H1 (cell line): ENCODE measurements at regions not wholly inside any gene's neighbourhood (a gene's known extent, or its start where the extent isn't known, plus 50 kb on each side); places are given as distances from the start of the nearest gene placed in this dataset.

Experiments
- CTCF ChIA-PET: fragments of 300-600 bp; sonication (Branson Sonifier 250); formaldehyde crosslinking; loops from one replicate; lab custom pipeline; 2021; ENCODE audit not compliant: partially characterized antibody; lab: Charles Lee
- POLR2A ChIA-PET: fragments of 300-600 bp; sonication (Branson Sonifier 250); formaldehyde crosslinking; loops from one replicate; lab custom pipeline; 2021; ENCODE audit warnings: inconsistent platforms; ENCODE audit not compliant: partially characterized antibody; lab: Charles Lee
- DNase-seq, 2 experiments: peaks; one replicate each; pipeline versions ENCODE4 v3.0.0 to v3.0.0-alpha.2; 2010 to 2022; ENCODE audit warnings: low spot score in 2 of 2, low read depth in 1 of 2, mixed read lengths in 1 of 2
- FAIRE-seq: peaks from 2 replicates; lab custom pipeline; 2011; peaks lifted over from hg19 to GRCh38; lab: Jason Lieb, UNC
- H2AFZ ChIP-seq: 2 replicates; pipeline ENCODE4 v1.8.1; 2012; ENCODE audit warnings: low read length, inconsistent platforms
- H2AK5ac ChIP-seq: 2 replicates; pipeline ENCODE4 v1.6.1; 2013; ENCODE audit warnings: low read depth, low read length
- H2BK120ac ChIP-seq: replicated peaks from 2 replicates; pipeline ENCODE3; 2013; ENCODE audit warnings: low read depth, low read length, inconsistent platforms
- H2BK12ac ChIP-seq: 2 replicates; pipeline ENCODE4 v1.6.1; 2013; ENCODE audit warnings: low read depth, low read length
- H2BK15ac ChIP-seq: 2 replicates; pipeline ENCODE4 v1.6.1; 2013; ENCODE audit warnings: low read length
- H2BK20ac ChIP-seq: 2 replicates; pipeline ENCODE4 v1.6.1; 2013; ENCODE audit warnings: low read length
- H2BK5ac ChIP-seq: 2 replicates; pipeline ENCODE4 v1.6.1; 2013; ENCODE audit warnings: low read depth, low read length
- H3K14ac ChIP-seq: 2 replicates; pipeline ENCODE4 v1.6.1; 2013; ENCODE audit warnings: inconsistent platforms; ENCODE audit not compliant: insufficient read length
- H3K18ac ChIP-seq: 2 replicates; pipeline ENCODE4 v1.6.1; 2013; ENCODE audit warnings: low read length; ENCODE audit errors: extremely low read depth
- H3K23ac ChIP-seq: 2 replicates; pipeline ENCODE4 v1.6.1; 2013; ENCODE audit warnings: inconsistent platforms; ENCODE audit not compliant: insufficient read length
- H3K23me2 ChIP-seq: 2 replicates; pipeline ENCODE4 v1.6.1; 2013; ENCODE audit warnings: low read depth, low read length
- H3K27ac ChIP-seq: 2 replicates; pipeline ENCODE4 v1.6.1; 2011; ENCODE audit warnings: low read depth, low read length, inconsistent platforms
- H3K27me3 ChIP-seq, 4 experiments: replicated peaks in 1 of 4; 1 replicate in 1 of 4; 2 replicates in 3 of 4; pipeline versions ENCODE4 v1.6.1 to v1.8.1; 2011 to 2013; ENCODE audit warnings: low read length in 3 of 4, mild to moderate bottlenecking in 3 of 4, inconsistent platforms in 2 of 4, mixed read lengths in 2 of 4, moderate library complexity in 1 of 4; ENCODE audit not compliant: control insufficient read depth in 3 of 4, insufficient read depth in 3 of 4; ENCODE audit errors: extremely low read depth in 1 of 4
- H3K36me3 ChIP-seq, 4 experiments: 2 replicates each; pipeline versions ENCODE4 v1.6.1 to v1.8.1; 2011 to 2013; ENCODE audit warnings: mild to moderate bottlenecking in 4 of 4, low read length in 3 of 4, moderate library complexity in 2 of 4, control low read depth in 1 of 4, inconsistent platforms in 1 of 4; ENCODE audit not compliant: insufficient read depth in 4 of 4, control insufficient read depth in 2 of 4
- H3K4ac ChIP-seq: replicated peaks from 2 replicates; pipeline ENCODE3; 2013; ENCODE audit warnings: low read length, low read depth, mixed read lengths, inconsistent platforms; ENCODE audit not compliant: insufficient read length
- H3K4me1 ChIP-seq, 4 experiments: replicated peaks in 1 of 4; 1 replicate in 1 of 4; 2 replicates in 3 of 4; pipeline versions ENCODE4 v1.6.1 to v1.8.1; 2011 to 2013; ENCODE audit warnings: low read length in 3 of 4, inconsistent platforms in 2 of 4, mixed read lengths in 1 of 4; ENCODE audit not compliant: insufficient read depth in 4 of 4, control insufficient read depth in 3 of 4
- H3K4me2 ChIP-seq, 2 experiments: 2 replicates each; pipeline versions ENCODE4 v1.6.1 to v1.8.1; 2011 to 2013; ENCODE audit warnings: low read depth in 2 of 2, low read length in 2 of 2, control low read depth in 1 of 2, inconsistent platforms in 1 of 2, mild to moderate bottlenecking in 1 of 2; ENCODE audit not compliant: insufficient read depth in 1 of 2
- H3K4me3 ChIP-seq, 4 experiments: fragments of 200-600, 300-600 bp in 1 of 4; sonication (generic), shearing (Covaris generic), sonication (Bioruptor Twin) in 1 of 4; 2 replicates each; pipeline versions ENCODE4 v1.5.1 to v1.8.1; 2011 to 2016; ENCODE audit warnings: low read length in 4 of 4, low read depth in 3 of 4, control low read depth in 2 of 4, inconsistent platforms in 2 of 4, mild to moderate bottlenecking in 2 of 4, mixed read lengths in 1 of 4, moderate library complexity in 1 of 4; ENCODE audit not compliant: insufficient read depth in 2 of 4; ENCODE audit errors: extremely low read depth in 1 of 4
- H3K56ac ChIP-seq: replicated peaks from 2 replicates; pipeline ENCODE3; 2013; ENCODE audit warnings: low read depth, mild to moderate bottlenecking, mixed read lengths, low read length, inconsistent platforms; ENCODE audit not compliant: insufficient read length
- H3K79me1 ChIP-seq: 2 replicates; pipeline ENCODE4 v1.6.1; 2013; ENCODE audit warnings: low read depth, low read length, control low read depth
- H3K79me2 ChIP-seq, 2 experiments: 2 replicates each; pipeline versions ENCODE4 v1.6.1 to v1.8.1; 2012 to 2013; ENCODE audit warnings: low read length in 2 of 2, mild to moderate bottlenecking in 2 of 2, inconsistent platforms in 1 of 2; ENCODE audit not compliant: insufficient read depth in 2 of 2, control insufficient read depth in 1 of 2
- H3K9ac ChIP-seq, 4 experiments: replicated peaks in 1 of 4; 1 replicate in 1 of 4; 2 replicates in 3 of 4; pipeline versions ENCODE4 v1.6.1 to v1.8.1; 2011 to 2013; ENCODE audit warnings: low read depth in 3 of 4, low read length in 3 of 4, control low read depth in 2 of 4, mild to moderate bottlenecking in 2 of 4, moderate library complexity in 2 of 4, inconsistent platforms in 1 of 4; ENCODE audit errors: extremely low read depth in 1 of 4
- H3K9me3 ChIP-seq, 2 experiments: 2 replicates each; pipeline versions ENCODE4 v1.6.1 to v1.8.1; 2012 to 2013; ENCODE audit warnings: mild to moderate bottlenecking in 2 of 2, moderate library complexity in 2 of 2, control low read depth in 1 of 2, inconsistent platforms in 1 of 2, low read depth in 1 of 2, low read length in 1 of 2, mixed read lengths in 1 of 2; ENCODE audit not compliant: insufficient read depth in 2 of 2
- H4K20me1 ChIP-seq, 2 experiments: replicated peaks in 1 of 2; 2 replicates each; pipeline versions ENCODE3 to v1.8.1; 2011 to 2013; ENCODE audit warnings: inconsistent platforms in 2 of 2, low read length in 2 of 2, mild to moderate bottlenecking in 1 of 2; ENCODE audit not compliant: insufficient read depth in 2 of 2, control insufficient read depth in 1 of 2
- H4K5ac ChIP-seq: 2 replicates; pipeline ENCODE4 v1.6.1; 2013; ENCODE audit warnings: low read length, low read depth, mixed read lengths, inconsistent platforms; ENCODE audit not compliant: insufficient read length
- H4K8ac ChIP-seq: 2 replicates; pipeline ENCODE4 v1.8.0; 2013; ENCODE audit warnings: mild to moderate bottlenecking, moderate library complexity, low read length, inconsistent platforms; ENCODE audit not compliant: insufficient read depth; ENCODE audit errors: extremely low read depth
- H4K91ac ChIP-seq: replicated peaks from 2 replicates; pipeline ENCODE3; 2013; ENCODE audit warnings: low read length, mixed read lengths, inconsistent platforms; ENCODE audit not compliant: insufficient read length
- BACH1 ChIP-seq: IDR thresholded peaks from 2 replicates; pipeline ENCODE4 v1.6.1; 2012; ENCODE audit warnings: low read length, improper control_type of control experiment
- CTBP2 ChIP-seq: IDR thresholded peaks from 2 replicates; pipeline ENCODE4 v1.7.0; 2011; ENCODE audit warnings: borderline replicate concordance, mild to moderate bottlenecking, moderate library complexity, mixed read lengths, low read length; ENCODE audit not compliant: insufficient read depth, insufficient read length
- HDAC2 ChIP-seq, 2 experiments: fragments of 300-600 bp in 1 of 2; sonication (generic) in 1 of 2; IDR thresholded peaks; 2 replicates each; pipeline ENCODE4 v1.6.1; 2011 to 2012; ENCODE audit warnings: low read depth in 2 of 2, low read length in 2 of 2, mild to moderate bottlenecking in 2 of 2, moderate library complexity in 2 of 2, borderline replicate concordance in 1 of 2, inconsistent platforms in 1 of 2
- JUND ChIP-seq: IDR thresholded peaks from 2 replicates; pipeline ENCODE4 v1.6.1; 2011; ENCODE audit warnings: mild to moderate bottlenecking, improper control_type of control experiment, low read length
- KDM5A ChIP-seq: fragments of 200-600 bp; IDR thresholded peaks from 2 replicates; pipeline ENCODE4 v1.7.1; 2012; ENCODE audit warnings: mild to moderate bottlenecking, low read length, inconsistent platforms, mixed read lengths
- POU5F1 ChIP-seq: IDR thresholded peaks from 2 replicates; pipeline ENCODE4 v1.6.1; 2011; ENCODE audit warnings: low read depth, mild to moderate bottlenecking, low read length, moderate library complexity
- RFX5 ChIP-seq: IDR thresholded peaks from 2 replicates; pipeline ENCODE4 v1.6.1; 2011; ENCODE audit warnings: low read depth, low read length, improper control_type of control experiment, borderline replicate concordance
- RNF2 ChIP-seq: fragments of 200-900, 300-1000 bp; sonication (generic); IDR thresholded peaks from 2 replicates; pipeline ENCODE4 v1.7.1; 2016; ENCODE audit warnings: borderline replicate concordance, low read depth, mild to moderate bottlenecking, antibody characterized with exemption, low read length; ENCODE audit not compliant: poor library complexity, severe bottlenecking; ENCODE audit errors: missing control alignments
- RXRA ChIP-seq: IDR thresholded peaks from 2 replicates; pipeline ENCODE4 v1.6.1; 2011; ENCODE audit warnings: low read depth, mild to moderate bottlenecking, low read length, moderate library complexity; ENCODE audit not compliant: insufficient read depth
- SP1 ChIP-seq: IDR thresholded peaks from 2 replicates; pipeline ENCODE4 v1.6.1; 2011; ENCODE audit warnings: low read depth, low read length
- SP2 ChIP-seq: IDR thresholded peaks from 2 replicates; pipeline ENCODE4 v1.6.1; 2012; ENCODE audit warnings: mild to moderate bottlenecking, low read length, inconsistent platforms
- SP4 ChIP-seq: IDR thresholded peaks from 2 replicates; pipeline ENCODE4 v1.6.1; 2012; ENCODE audit warnings: low read length, inconsistent platforms
- TEAD4 ChIP-seq: IDR thresholded peaks from 2 replicates; pipeline ENCODE4 v1.6.1; 2012; ENCODE audit warnings: low read depth, low read length, inconsistent platforms, mixed read lengths
- WGBS, 2 experiments: shearing (Covaris generic) in 1 of 2; methylation state at CpG; one replicate each; pipeline versions ENCODE4 v1.1.6 to v1.1.7; 2013 to 2015; ENCODE audit warnings: low lambda C conversion rate in 2 of 2, mixed read lengths in 2 of 2, inconsistent platforms in 1 of 2, low coverage in 1 of 2, missing lambda C conversion rate in 1 of 2; ENCODE audit not compliant: insufficient replicate concordance in 2 of 2, insufficient coverage in 1 of 2, insufficient read length in 1 of 2; ENCODE audit errors: extremely low coverage in 1 of 2, missing lambda C conversion rate in 1 of 2; 5-methylcytosine and 5-hydroxymethylcytosine counted together

- Histone ChIP-seq H3K4me1 (no peaks in the 10 kb centered on the region), H3K4me3 (no peak overlapping the region), H4K20me1 (no peaks in the 10 kb centered on the region), H4K91ac (no peak overlapping the region), H2BK120ac (no peak overlapping the region), H2BK20ac (no peak overlapping the region), H3K4ac (no peak overlapping the region), H3K18ac (no peak overlapping the region), H3K23me2 (no peaks in the 10 kb centered on the region), H3K36me3 (no peaks in the 10 kb centered on the region), H3K9ac (no peak overlapping the region), H3K9me3 (no peaks in the 10 kb centered on the region), H4K8ac (no peak overlapping the region), H2AFZ (no peak overlapping the region), H2AK5ac (no peak overlapping the region), H3K56ac (no peak overlapping the region), H3K4me2 (no peak overlapping the region), H2BK12ac (no peak overlapping the region; the same call in 1 of the 2 replicates), H3K14ac (no peak overlapping the region), H3K27ac (no peak overlapping the region), H2BK15ac (no peak overlapping the region), H3K23ac (no peak overlapping the region), H3K27me3 (no peaks in the 10 kb centered on the region), H3K79me1 (no peaks in the 10 kb centered on the region), H2BK5ac (no peak overlapping the region), H4K5ac (no peak overlapping the region), H3K79me2 (no peaks in the 10 kb centered on the region)
- FAIRE-seq (no peak), DNase-seq (no peak)
- WGBS, 2 experiments, result 85% methylated on average over 11 of the region's 13 CpGs; no CpG with 5 or more reads in 1 of the 2 experiments
- ChIA-PET POLR2A (interaction anchor here (0.6 to 1.9 kb wide), 5 partner anchors 10 to 26 kb away, joined by 3 to 5 read pairs (median 3); no protein-coding TSS in a partner anchor), CTCF (interaction anchor here (0.6 to 2.9 kb wide), 13 partner anchors 11 to 174 kb away, joined by 3 to 28 read pairs (median 4); partner anchors contain the start of gene VEGFA)
- TF ChIP-seq SP4, result no peak
- no peak for TF ChIP-seq SP2
- no peak for TF ChIP-seq JUND
- TF ChIP-seq HDAC2 (IDR thresholded peaks at IDR 0.05; ENCODE audit: borderline replicate concordance in 1 of 2, low read depth in 2 of 2, low read length in 2 of 2), result no peak
- TF ChIP-seq CTBP2, result no peak
- TF ChIP-seq BACH1, result no peak
- TF ChIP-seq RFX5, result no peak
- no peak for TF ChIP-seq RXRA
- no peak for TF ChIP-seq KDM5A
- no peak for TF ChIP-seq TEAD4
- no peak for TF ChIP-seq RNF2
- TF ChIP-seq SP1, result no peak
- TF ChIP-seq POU5F1, result no peak
Observed at GRCh38 chr6:43900916-43901732, 131.1 kb downstream of the VEGFA start.
